MV-4-11 (cell line): ENCODE measurements at regions not wholly inside any gene's neighbourhood (a gene's known extent, or its start where the extent isn't known, plus 50 kb on each side); places are given as distances from the start of the nearest gene placed in this dataset.
A peak's percentile ranks its signal among the peaks of the same experiment; 100 is the strongest.

Experiments used
- DNase-seq: peaks from one replicate; lab custom pipeline; 2025; lab: John Stamatoyannopoulos, UW

- peak; percentile 27 for DNase-seq
Observed at GRCh38 chr16:85390511-85391174, 222.5 kb upstream of the GSE1 start.

- DNase-seq = no peak
Observed at GRCh38 chr16:85391175-85391707, 221.9 kb upstream of the GSE1 start.

GRCh38 chr16:85391769-85392583 is 221.1 kb upstream of the GSE1 start:
- no peak for DNase-seq

- DNase-seq = no peak
Observed at GRCh38 chr16:85392756-85393673, 220.1 kb upstream of the GSE1 start.

GRCh38 chr16:85393674-85394451 is 219.3 kb upstream of the GSE1 start:
- no peak for DNase-seq

GRCh38 chr16:85394456-85395206 is 218.5 kb upstream of the GSE1 start:
- no peak for DNase-seq

GRCh38 chr16:85395207-85395912 is 217.8 kb upstream of the GSE1 start:
- peak; percentile 68 for DNase-seq

- DNase-seq = no peak
Observed at GRCh38 chr16:85395913-85396878, 216.9 kb upstream of the GSE1 start.

GRCh38 chr16:85396879-85397871 is 215.9 kb upstream of the GSE1 start:
- DNase-seq = no peak

GRCh38 chr16:85398050-85398451 is 215.1 kb upstream of the GSE1 start:
- DNase-seq = no peak

GRCh38 chr16:85398688-85399582 is 214.2 kb upstream of the GSE1 start:
- no peak for DNase-seq

- DNase-seq = no peak
Observed at GRCh38 chr16:85399583-85400284, 213.4 kb upstream of the GSE1 start.

GRCh38 chr16:85400305-85401205 is 212.6 kb upstream of the GSE1 start:
- DNase-seq = no peak

- DNase-seq = no peak
Observed at GRCh38 chr16:85401370-85401916, 211.7 kb upstream of the GSE1 start.
